Common myeloid progenitor, CD34-positive (primary cell): ENCODE measurements at regions not wholly inside any gene's neighbourhood (a gene's known extent, or its start where the extent isn't known, plus 50 kb on each side); places are given as distances from the start of the nearest gene placed in this dataset.

ENCODE experiments used
- CTCF ChIA-PET: fragments of 350-600 bp; sonication (Branson Sonifier 250); formaldehyde crosslinking; loops from one replicate; lab custom pipeline; 2021; ENCODE audit warnings: antibody characterized with exemption; lab: Charles Lee
- POLR2A ChIA-PET: fragments of 350-600 bp; sonication (Branson Sonifier 250); formaldehyde crosslinking; loops from one replicate; lab custom pipeline; 2021; ENCODE audit warnings: antibody characterized with exemption; lab: Charles Lee
- DNase-seq, 3 donors: peaks; one replicate each; pipeline versions ENCODE4 v3.0.0 to v3.0.0-alpha.2; 2013
- H3K27ac ChIP-seq, 2 experiments: 1 replicate in 1 of 2; 2 replicates in 1 of 2; pipeline ENCODE4 v1.7.0; 2013; ENCODE audit warnings: inconsistent platforms in 2 of 2, low read length in 2 of 2, mild to moderate bottlenecking in 2 of 2, low read depth in 1 of 2, moderate library complexity in 1 of 2; ENCODE audit not compliant: severe bottlenecking in 2 of 2, insufficient read depth in 1 of 2, poor library complexity in 1 of 2
- H3K27me3 ChIP-seq, 5 experiments: replicated peaks in 2 of 5; 1 replicate in 3 of 5; 2 replicates in 2 of 5; pipeline versions ENCODE4 v1.6.1 to v1.7.0; 2013; ENCODE audit warnings: low read length in 4 of 5, mild to moderate bottlenecking in 2 of 5, moderate library complexity in 2 of 5, inconsistent platforms in 1 of 5; ENCODE audit not compliant: insufficient read depth in 5 of 5, control insufficient read depth in 4 of 5
- H3K36me3 ChIP-seq, 4 experiments: 1 replicate in 2 of 4; 2 replicates in 2 of 4; pipeline versions ENCODE4 v1.6.1 to v1.7.0; 2013; ENCODE audit warnings: low read length in 3 of 4, control low read depth in 1 of 4, mild to moderate bottlenecking in 1 of 4; ENCODE audit not compliant: control insufficient read depth in 4 of 4, insufficient read depth in 4 of 4
- H3K4me1 ChIP-seq, 4 experiments: 1 replicate in 3 of 4; 2 replicates in 1 of 4; pipeline versions ENCODE4 v1.6.1 to v1.7.1; 2013; ENCODE audit warnings: low read length in 3 of 4, mild to moderate bottlenecking in 3 of 4, control low read depth in 1 of 4, inconsistent platforms in 1 of 4, moderate library complexity in 1 of 4; ENCODE audit not compliant: control insufficient read depth in 4 of 4, insufficient read depth in 4 of 4; ENCODE audit errors: control extremely low read depth in 1 of 4
- H3K4me3 ChIP-seq, 7 experiments: 1 replicate in 4 of 7; 2 replicates in 3 of 7; pipeline versions ENCODE4 v1.5.1 to v1.7.0; 2013; ENCODE audit warnings: mild to moderate bottlenecking in 7 of 7, low read length in 6 of 7, moderate library complexity in 6 of 7, inconsistent platforms in 2 of 7, low read depth in 2 of 7, control low read depth in 1 of 7; ENCODE audit not compliant: insufficient read depth in 4 of 7, control insufficient read depth in 1 of 7; ENCODE audit errors: extremely low read depth in 1 of 7
- H3K9me3 ChIP-seq, 5 experiments: 1 replicate in 4 of 5; 2 replicates in 1 of 5; pipeline versions ENCODE4 v1.6.1 to v1.7.1; 2013; ENCODE audit warnings: low read length in 4 of 5, mild to moderate bottlenecking in 2 of 5, inconsistent platforms in 1 of 5, low read depth in 1 of 5, moderate library complexity in 1 of 5; ENCODE audit not compliant: control insufficient read depth in 4 of 5, insufficient read depth in 2 of 5; ENCODE audit errors: control extremely low read depth in 1 of 5
- WGBS: methylation state at CpG from one replicate; pipeline ENCODE4 v1.1.5; 2013; ENCODE audit not compliant: insufficient coverage; 5-methylcytosine and 5-hydroxymethylcytosine counted together

DNA sequence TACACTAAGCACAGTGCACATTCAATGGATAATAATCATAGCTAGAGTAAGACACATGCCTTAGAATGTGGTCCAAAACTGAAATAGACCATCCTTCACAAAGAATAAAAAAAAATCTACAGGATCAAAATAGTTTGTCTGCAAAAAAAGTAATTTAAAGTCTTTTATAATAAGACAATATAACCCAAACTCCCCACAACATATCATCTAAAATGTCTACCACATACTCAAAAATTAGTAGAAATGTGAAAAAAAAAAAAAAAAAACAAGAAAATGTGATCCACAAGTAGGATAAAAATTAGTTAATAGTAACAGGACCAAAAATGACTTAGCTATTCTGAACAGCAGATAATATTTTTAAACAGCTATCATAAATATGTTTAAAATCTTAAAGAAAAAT, 557.2 kb upstream of the ARID1B start:
- CTCF ChIA-PET = no interaction called here

DNA sequence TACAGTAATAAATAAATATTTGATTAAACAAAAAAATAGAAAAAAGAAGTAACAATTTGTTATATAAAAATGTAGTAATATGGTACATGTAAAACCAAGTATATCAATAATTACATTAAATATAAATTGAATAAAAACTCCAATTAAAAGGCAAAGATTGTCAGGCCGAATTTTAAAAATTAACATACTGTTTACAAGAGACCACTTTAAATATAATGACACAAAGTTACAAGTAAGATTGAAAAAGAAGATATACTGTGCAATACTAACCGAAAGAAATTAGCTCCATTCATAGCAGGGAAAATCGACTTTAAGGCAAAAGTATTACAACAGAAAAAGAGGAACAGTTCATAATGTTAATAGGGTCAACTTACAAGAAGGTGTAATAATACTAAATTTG, 571.5 kb upstream of the ARID1B start:
- no peaks in the 10 kb centered on the region for H3K27me3 ChIP-seq
- H3K27ac ChIP-seq = no peak overlapping the region
- DNase-seq = no peak
- no peak overlapping the region for H3K4me3 ChIP-seq
- H3K9me3 ChIP-seq = peaks cover 0 to 38% (median 9%) of the 10 kb centered on the region in 5 experiments
- H3K36me3 ChIP-seq = peaks cover 0 to 12% (median 1%) of the 10 kb centered on the region in 4 experiments
- WGBS = no CpG with 5 or more reads among the region's 3 CpGs
- H3K4me1 ChIP-seq = no peaks in the 10 kb centered on the region
- ChIA-PET CTCF (no interaction called here), POLR2A (no interaction called here)

More for the DNA sequence above, 557.2 kb upstream of the ARID1B start:
- H3K27me3 ChIP-seq = no peaks in the 10 kb centered on the region
- H3K9me3 ChIP-seq = peaks cover 4 to 29% (median 7%) of the 10 kb centered on the region in 5 experiments
- H3K4me3 ChIP-seq = no peak overlapping the region
- H3K27ac ChIP-seq = no peak overlapping the region
- no peak for DNase-seq
- H3K36me3 ChIP-seq = peaks cover 0 to 7% (median 6%) of the 10 kb centered on the region in 4 experiments
- no peaks in the 10 kb centered on the region for H3K4me1 ChIP-seq
- POLR2A ChIA-PET = no interaction called here

DNA sequence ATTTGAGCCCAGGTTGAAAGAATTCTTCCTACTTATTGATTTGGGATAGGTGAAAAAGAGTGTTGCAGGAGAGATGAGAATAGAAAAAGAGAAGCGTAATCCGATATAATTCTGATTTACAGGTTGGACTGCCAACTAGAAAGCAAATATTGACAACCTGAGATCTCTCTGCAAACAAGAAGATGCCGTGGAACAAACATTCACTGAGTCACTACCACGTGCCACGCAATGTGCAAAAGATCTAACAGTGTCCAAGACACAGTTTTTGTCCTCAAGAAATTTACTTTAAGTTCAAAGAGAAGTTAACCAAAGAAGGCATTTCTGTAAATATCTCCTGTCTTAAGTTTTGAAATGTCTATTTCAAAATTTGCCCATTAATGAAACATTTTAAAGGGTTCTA, 578.0 kb upstream of the ARID1B start:
- POLR2A ChIA-PET = no interaction called here

DNA sequence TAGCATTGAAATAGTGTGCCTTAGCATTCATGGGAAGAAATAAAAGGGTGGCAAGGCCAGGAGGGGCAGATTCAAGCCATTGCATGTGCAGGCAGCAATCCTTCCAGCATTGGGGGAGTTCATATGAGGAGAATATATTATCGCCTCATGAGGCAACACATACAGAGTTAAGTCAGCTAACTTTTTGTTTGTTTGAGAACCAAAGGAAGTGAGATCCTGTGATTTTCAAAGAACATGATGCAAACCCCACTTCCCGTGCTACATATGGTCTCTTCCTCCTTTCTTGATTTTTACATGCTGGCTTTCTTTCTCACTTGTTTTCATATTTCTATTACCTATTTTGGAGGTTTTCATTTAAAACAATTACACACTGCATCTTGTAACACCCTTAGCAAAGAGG, 579.7 kb upstream of the ARID1B start:
- POLR2A ChIA-PET = no interaction called here
- H3K4me1 ChIP-seq = peaks cover 5 to 16% (median 9%) of the 10 kb centered on the region in 4 experiments
- WGBS = 88% methylated on average over 1 of the region's 2 CpGs
- no peak overlapping the region for H3K27ac ChIP-seq
- no peaks in the 10 kb centered on the region for H3K27me3 ChIP-seq
- H3K36me3 ChIP-seq = peaks cover 0 to 6% (median 2%) of the 10 kb centered on the region in 4 experiments
- DNase-seq = peak in 1 of 3 donors; percentile 35
- H3K9me3 ChIP-seq = peaks cover 0 to 8% (median 0%) of the 10 kb centered on the region in 5 experiments
- no peak overlapping the region for H3K4me3 ChIP-seq
- CTCF ChIA-PET = interaction anchor here (1.2 kb wide), 1 partner anchor 12 kb away, joined by 4 read pairs; no protein-coding TSS in a partner anchor

More for the DNA sequence above, 578.0 kb upstream of the ARID1B start:
- Histone ChIP-seq H3K9me3 (peaks cover 0 to 4% (median 0%) of the 10 kb centered on the region in 5 experiments), H3K4me3 (no peak overlapping the region), H3K4me1 (peaks cover 5 to 16% (median 9%) of the 10 kb centered on the region in 4 experiments), H3K27me3 (no peaks in the 10 kb centered on the region), H3K27ac (no peak overlapping the region), H3K36me3 (peaks cover 0 to 6% (median 2%) of the 10 kb centered on the region in 4 experiments)
- WGBS = 99% methylated on average over 5 of the region's 5 CpGs
- CTCF ChIA-PET = no interaction called here
- no peak for DNase-seq

DNA sequence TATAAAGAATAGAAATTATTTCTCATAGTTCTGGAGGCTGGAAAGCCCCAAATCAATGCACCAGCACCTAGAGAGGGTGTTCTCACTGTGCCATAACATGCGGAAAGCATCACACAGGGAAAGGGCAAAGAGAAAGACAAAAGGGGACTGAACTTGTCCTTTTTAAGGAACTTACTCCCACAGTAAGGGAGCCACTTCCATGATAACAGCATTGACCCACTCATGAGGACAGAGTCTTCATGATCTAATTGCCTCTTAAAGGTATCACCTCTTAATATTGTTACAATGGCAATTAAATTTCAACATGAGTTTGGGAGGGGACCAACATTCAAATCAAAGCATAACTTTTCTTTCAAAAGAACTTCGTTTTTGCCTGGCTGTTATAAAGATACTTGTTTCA, 582.2 kb upstream of the ARID1B start:
- peaks cover 7 to 22% (median 13%) of the 10 kb centered on the region in 4 experiments for H3K4me1 ChIP-seq
- H3K27ac ChIP-seq = no peak overlapping the region
- ChIA-PET POLR2A (no interaction called here), CTCF (interaction anchor here (1.4 kb wide), 1 partner anchor 12 kb away, joined by 4 read pairs; no protein-coding TSS in a partner anchor)
- H3K27me3 ChIP-seq = no peaks in the 10 kb centered on the region
- no peak overlapping the region for H3K4me3 ChIP-seq
- H3K36me3 ChIP-seq = peaks cover 0 to 9% (median 1%) of the 10 kb centered on the region in 4 experiments
- H3K9me3 ChIP-seq = peaks cover 0 to 8% (median 0%) of the 10 kb centered on the region in 5 experiments
- WGBS = 100% methylated on average over 1 of the region's 2 CpGs
- no peak for DNase-seq

DNA sequence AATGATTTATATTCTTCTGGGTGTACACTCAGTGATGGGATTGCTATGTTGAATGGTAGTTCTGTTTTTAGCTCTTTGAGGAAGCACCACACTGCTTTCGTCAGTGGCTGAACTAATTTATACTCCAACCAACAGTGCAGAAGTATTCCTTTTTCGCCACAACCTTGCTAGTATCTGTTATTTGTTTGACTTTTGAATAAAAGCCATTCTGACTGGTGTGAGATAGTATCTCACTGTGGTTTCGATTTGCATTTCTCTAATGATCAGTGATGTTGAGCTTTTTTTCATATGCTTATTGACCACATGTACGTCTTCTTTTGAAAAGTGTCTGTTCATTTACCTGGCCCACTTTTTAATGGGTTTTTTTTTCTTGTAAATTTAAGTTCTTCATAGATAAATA, 583.8 kb upstream of the ARID1B start:
- ChIA-PET CTCF (interaction anchor here (1.3 to 1.4 kb wide), 2 partner anchors 10 to 37 kb away, joined by 3 to 4 read pairs; no protein-coding TSS in a partner anchor), POLR2A (no interaction called here)

DNA sequence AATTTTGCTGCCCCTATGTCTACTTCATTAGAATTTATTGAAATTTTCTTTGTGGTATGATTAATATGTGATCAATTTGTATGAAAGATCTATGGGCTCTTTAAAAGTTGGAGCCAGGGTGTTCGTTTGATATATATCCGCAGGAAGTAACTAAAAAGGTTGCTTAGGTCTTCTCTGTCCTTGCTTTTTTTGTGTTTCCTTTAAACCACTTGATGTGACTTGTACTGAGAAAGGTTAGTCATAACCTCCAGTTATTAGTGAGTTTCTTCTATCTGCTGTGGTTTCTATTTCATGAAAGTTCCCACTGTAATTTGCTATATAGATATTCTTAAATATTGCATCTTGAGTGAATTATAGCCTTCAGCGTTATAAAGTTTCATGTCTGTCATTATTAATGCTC, 585.3 kb upstream of the ARID1B start:
- H3K36me3 ChIP-seq = peaks cover 0 to 9% (median 1%) of the 10 kb centered on the region in 4 experiments
- CTCF ChIA-PET = no interaction called here
- WGBS = 75% methylated on average over 2 of the region's 3 CpGs
- peak overlapping the region in 1 of 2 experiments; percentile 55 for H3K27ac ChIP-seq
- peaks cover 8 to 29% (median 19%) of the 10 kb centered on the region in 4 experiments for H3K4me1 ChIP-seq
- H3K9me3 ChIP-seq = peaks cover 0 to 8% (median 0%) of the 10 kb centered on the region in 5 experiments
- peak in 2 of 3 donors; percentile 58 to 63 for DNase-seq
- POLR2A ChIA-PET = no interaction called here
- no peaks in the 10 kb centered on the region for H3K27me3 ChIP-seq
- H3K4me3 ChIP-seq = peak overlapping the region in 1 of 7 experiments; percentile 19

More for the DNA sequence above, 583.8 kb upstream of the ARID1B start:
- 100% methylated on average over 3 of the region's 4 CpGs for WGBS
- DNase-seq = no peak
- Histone ChIP-seq H3K27ac (no peak overlapping the region), H3K27me3 (no peaks in the 10 kb centered on the region), H3K4me3 (no peak overlapping the region), H3K9me3 (peaks cover 0 to 8% (median 0%) of the 10 kb centered on the region in 5 experiments), H3K36me3 (peaks cover 0 to 9% (median 1%) of the 10 kb centered on the region in 4 experiments), H3K4me1 (peaks cover 12 to 32% (median 18%) of the 10 kb centered on the region in 4 experiments)
